Heart left ventricle (tissue), 13 donors: ENCODE measurements at regions not wholly inside any gene's neighbourhood (a gene's known extent, or its start where the extent isn't known, plus 50 kb on each side); places are given as distances from the start of the nearest gene placed in this dataset.

Experiments used
- POLR2A ChIP-seq, 2 donors: fragments of 450-650 bp; IDR thresholded peaks; one replicate each; pipeline ENCODE4 v1.6.1; 2017; ENCODE audit warnings: antibody characterized with exemption in 2 of 2, mild to moderate bottlenecking in 2 of 2, moderate library complexity in 2 of 2
- TF ChIP-seq, protein P1 (sequence below), 12 donors: fragments of 200-600 bp; sonication (generic) in 4 of 12; IDR thresholded peaks; one replicate each; pipeline versions ENCODE4 v1.5.0 to v1.8.0; 2018 to 2022; ENCODE audit warnings: antibody characterized with exemption in 12 of 12, mild to moderate bottlenecking in 5 of 12
- donor health status: ischemic (EF 13 %, LVEDD 7.1; RV severe dilation, severe dysfunction).
- donor health status: DM: no; HTN: yes; CAD: no.
- donor health status: DM: no; HTN: no; CAD: no.
- donor health status: ischemic (EF 25% LVEDD 6.9; RV normal size, moderate dysfunction).
- donor health status: ischemic (EF 25% LVEDD 5.7; RV mildly dilated, moderate dysfunction).
- donor health status: ischemic (EF 35%, LVEDD 5.7; RV mildly dilated, moderate dysfunction).
- donor health status: nonischemic (EF 11% LVEDD 7.7; RV severe dilation, severe dysfunction).
- donor health status: DM: yes; HTN: yes; CAD: no.
- donor health status: PGD.
- donor health status: ischemic (EF 29% LVEDD 5.4; RV normal size, mild dysfunction).
- donor health status: nonischemic (EF 23%, LVEDD 6.1; RV moderate dilation, normal function).

DNA sequence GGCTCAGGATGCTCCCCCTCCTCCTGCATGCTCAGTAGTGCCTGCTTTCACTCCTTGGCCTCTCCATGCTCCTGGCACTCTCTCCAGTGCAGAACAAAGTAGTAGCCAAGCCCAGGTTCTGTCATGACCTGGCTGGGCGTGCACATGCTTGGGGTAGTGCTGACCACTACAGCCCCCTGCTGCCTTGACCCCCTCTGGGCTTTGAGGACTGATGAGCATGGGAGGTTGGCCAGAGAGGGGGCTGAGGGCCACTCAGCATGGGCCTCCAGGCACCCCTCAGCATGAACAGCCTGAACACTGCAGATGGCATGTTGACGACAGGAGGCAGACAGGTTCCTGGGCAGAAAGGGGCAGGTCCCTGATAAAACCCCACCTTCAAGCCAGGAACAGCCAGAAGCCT is 935.7 kb upstream of the PRMT6 start:
- TF ChIP-seq, protein P1, sequence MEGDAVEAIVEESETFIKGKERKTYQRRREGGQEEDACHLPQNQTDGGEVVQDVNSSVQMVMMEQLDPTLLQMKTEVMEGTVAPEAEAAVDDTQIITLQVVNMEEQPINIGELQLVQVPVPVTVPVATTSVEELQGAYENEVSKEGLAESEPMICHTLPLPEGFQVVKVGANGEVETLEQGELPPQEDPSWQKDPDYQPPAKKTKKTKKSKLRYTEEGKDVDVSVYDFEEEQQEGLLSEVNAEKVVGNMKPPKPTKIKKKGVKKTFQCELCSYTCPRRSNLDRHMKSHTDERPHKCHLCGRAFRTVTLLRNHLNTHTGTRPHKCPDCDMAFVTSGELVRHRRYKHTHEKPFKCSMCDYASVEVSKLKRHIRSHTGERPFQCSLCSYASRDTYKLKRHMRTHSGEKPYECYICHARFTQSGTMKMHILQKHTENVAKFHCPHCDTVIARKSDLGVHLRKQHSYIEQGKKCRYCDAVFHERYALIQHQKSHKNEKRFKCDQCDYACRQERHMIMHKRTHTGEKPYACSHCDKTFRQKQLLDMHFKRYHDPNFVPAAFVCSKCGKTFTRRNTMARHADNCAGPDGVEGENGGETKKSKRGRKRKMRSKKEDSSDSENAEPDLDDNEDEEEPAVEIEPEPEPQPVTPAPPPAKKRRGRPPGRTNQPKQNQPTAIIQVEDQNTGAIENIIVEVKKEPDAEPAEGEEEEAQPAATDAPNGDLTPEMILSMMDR (IDR thresholded peaks at IDR 0.05): no peak
- TF ChIP-seq POLR2A (IDR thresholded peaks at IDR 0.05): no peak
